HG03025 (cell line): ENCODE measurements at regions not wholly inside any gene's neighbourhood (a gene's known extent, or its start where the extent isn't known, plus 50 kb on each side); places are given as distances from the start of the nearest gene placed in this dataset.

ENCODE experiments used
- ATAC-seq: cut with Tn5 transposase; IDR thresholded peaks from one replicate; pipeline ENCODE4 v1.9.1; 2021; ENCODE audit warnings: mild to moderate bottlenecking, moderate library complexity; ENCODE audit not compliant: unreplicated experiment, low FRiP score

DNA sequence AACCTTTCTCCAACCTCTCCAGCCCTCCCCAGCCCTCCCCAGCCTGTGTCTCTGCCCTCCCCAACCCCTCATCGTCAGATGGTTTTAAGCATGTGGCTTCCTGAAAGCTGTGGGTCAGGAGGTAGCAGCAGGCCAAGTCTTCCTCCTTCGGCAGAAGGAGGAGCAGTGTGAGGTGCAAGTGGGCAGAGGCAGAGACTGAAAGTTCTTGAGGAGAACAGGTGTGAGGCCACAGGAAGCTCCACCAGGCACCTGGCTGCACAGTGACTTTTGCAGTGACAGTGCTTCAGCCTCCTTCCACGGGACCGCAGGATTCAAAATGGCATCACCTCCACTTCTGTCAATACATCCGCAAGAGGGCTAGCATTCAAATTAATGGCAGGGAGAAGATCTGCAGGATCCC is 203.9 kb upstream of the LEF1 start:
- ATAC-seq, result no peak

DNA sequence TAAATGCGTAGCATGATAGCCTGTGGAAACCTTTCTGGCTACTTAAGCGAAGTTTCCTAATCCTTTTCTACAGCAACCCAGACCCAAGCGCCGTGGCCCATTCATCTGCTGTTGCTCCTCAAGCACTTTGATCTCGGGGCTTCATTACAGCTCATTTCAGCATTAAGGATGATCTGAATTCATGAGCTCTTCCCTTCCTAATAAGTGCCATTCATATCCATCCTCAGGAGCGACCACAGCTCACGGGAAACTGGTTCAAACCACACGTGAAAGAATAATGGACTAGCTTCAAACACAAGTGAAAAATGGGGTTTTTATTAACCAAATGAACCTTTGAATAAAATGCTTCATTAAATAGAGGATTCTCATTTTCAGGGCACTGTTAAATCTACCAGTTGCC is 202.6 kb upstream of the LEF1 start:
- ATAC-seq, result no peak

DNA sequence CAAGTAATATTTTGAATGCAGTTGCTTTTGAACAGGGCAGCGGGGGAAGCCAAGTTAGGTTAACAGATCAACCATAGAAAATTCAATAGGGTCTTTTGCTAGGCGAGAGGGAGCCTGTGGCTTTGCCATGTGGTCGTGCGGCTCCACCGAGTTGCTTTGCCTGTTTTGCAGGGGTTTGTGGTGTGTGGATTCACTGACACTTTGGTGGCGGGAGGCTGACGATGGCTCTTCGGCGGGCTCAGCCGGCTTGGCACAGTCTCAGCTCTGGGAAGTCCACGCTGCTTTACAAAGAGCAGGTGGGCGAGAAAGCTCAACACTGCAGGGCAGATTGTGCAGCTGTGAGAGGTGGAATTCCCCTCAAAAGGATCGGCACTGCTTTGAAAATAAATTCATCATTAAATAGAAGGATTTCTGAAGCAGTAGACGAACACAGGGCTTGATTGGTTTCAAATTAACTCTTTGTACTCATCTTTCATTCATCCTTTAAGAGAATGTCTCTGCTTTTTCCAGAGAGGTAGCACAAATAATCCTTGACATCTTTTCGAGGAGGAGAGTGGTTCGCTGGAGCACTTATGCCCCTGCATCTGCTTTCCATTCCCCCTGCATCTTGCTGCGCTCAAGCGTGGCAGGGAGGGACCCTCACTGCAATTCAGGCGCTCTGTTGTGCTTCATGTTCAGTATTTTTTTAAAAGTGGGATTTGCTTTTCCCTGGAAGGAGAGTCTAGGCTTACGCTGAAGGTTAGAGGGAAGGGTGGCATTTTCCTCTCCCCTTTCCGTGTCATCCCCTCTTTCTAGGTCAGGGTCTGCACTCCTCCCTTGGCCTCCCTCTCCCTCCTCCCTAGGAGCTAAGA is 201.8 kb upstream of the LEF1 start:
- no peak for ATAC-seq

DNA sequence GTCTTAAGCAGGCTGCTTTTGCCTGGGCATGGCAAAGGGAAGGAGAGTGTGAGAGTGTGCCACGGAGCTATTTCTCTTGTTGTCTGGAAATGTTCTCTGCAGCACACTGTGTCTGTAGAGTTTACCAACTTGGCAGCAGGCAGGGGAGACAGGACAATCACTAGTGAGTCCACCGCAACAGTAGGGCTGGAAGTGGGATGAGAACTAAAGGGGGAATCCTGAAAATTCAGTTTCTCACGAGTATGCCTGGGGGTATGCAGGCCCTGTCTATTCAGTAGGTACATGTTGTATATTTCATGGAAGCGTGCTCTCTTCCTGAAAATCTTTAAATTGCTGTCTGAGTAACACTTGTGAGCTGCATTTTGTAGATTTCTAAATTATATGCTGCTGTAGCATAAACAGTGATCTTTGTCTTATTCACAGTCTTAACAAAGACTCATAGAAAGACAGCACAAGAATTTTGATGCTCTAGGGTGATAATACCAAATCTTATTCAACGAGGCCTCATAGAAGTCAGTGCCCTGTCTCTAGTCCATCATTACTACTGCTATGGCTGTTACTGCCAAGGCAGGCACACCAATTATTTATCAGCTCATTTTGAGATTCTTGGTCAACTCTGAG is 200.4 kb upstream of the LEF1 start:
- ATAC-seq, result no peak

DNA sequence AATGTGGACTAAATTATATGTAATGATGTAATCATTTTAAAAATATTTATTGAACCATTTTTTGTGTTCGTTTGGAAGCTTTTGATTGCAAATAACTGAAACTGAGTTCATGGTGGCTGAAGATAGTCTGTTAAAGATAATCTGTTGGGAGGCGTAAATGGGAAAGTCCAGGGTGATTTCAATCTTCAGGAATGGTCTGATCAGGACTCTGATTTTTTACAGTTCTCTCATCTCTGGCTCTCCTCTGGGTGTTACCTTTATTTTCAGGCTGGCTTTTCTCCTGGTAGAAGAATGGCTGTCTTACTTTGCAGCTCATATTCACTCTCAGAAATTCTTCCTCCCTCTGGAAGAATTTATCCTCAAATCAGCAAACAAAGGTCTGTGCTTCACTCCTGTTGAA is 199.0 kb upstream of the LEF1 start:
- ATAC-seq, result no peak

DNA sequence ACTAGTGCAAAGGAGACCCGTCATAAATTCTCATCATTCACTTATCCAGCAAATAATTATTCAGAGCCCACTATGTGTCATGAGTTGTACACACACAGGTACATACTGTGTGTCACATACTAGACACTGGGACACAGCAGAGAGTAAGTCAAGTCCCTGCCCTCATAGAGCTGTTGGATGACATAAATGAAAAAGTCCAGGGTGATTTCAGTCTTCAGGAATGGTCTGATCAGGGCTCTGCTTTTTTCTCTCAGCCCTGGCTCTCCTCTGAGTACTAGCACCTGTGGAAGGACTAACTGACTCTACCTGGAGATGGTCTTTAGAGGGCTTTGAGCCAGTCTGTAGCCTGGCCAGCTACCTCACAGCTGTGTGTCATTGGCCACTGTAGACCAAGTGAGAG is 198.0 kb upstream of the LEF1 start:
- ATAC-seq, result no peak

DNA sequence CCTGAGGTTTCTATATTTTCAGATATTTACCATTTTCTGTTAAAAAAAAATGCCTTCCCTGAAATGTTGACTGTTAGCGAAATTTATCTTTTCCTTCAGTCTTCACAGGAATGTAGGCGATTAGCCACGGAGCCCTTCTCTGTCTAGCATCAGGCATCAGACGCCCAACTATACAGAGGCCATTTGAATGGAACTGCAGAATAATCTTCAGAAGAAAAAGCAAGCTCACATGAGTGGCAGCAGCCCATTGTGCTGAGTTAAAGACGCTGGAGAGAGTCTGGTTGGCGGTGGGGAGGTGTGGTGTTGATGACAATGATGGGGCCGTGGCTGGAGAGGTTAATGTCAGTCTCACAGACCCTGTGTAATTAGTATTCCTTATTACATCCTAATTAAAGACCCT is 196.8 kb upstream of the LEF1 start:
- no peak for ATAC-seq

DNA sequence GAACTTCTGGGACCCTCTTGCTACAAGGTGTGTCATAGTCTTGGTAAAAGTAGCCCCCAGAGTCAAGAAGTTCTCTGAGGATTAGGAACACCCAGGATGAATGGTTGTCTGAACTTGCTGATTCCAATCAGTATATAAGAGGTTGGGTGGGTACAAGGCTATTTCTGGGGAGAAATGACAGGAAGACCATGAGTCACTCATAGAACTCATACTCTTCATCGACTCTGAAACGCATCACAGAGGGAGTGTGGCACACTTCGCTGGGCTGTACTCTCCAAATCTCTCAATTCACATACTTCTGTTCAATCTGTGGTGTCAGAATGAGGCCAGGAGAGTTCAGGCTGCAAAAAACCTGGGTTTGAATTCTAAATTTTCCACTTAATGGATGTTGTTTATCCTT is 193.2 kb upstream of the LEF1 start:
- ATAC-seq, result no peak

DNA sequence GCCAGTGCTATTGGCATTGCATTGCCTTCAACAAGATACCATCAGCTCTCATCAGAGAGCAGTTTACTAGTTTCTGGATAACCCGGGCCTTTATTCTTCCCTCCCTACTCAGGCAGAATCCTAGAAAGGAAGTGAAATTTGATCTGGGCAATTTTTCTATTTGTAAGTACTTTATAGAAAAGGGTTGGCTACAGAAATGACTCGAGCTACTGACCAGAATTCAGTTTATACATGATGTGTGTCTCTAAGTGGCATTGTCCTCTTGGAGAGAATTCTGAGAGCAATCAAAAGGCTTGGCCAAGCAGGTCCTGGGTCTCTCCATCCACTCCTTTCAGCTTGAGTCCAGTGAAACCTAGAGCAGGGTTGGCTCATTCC is 192.7 kb upstream of the LEF1 start:
- no peak for ATAC-seq

DNA sequence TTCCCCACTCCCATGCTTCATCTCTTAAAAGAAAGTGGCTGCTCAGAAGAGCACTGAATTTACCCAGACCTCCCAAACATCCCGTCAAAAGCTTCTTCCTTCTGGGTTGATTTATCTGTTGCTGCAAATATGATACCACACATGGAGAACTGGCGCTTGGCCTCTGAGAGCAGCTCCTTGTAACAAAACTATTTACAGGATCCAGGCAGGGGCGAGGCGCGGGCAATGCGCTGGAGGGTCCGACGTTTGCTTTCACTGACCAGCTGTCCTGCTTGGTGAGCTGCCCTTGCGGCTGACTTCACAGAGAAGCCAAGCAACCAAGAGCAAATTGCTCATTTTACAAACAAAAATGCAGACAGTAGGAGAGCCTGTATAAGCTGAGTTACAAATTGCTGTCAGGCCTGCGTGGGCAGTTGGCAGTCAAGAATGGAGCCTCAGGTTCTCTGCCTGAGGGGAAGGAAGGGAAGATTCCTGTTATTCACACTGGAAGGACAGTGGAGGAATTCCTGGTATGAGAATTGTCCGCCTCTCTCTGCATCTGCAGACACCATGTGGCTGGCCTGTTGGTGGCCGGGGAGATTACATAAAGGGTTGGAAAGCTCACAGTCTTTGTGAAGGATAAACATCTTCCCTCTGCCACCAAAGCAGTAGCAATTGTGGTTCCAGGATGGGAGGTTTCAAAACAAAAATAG is 192.2 kb upstream of the LEF1 start:
- ATAC-seq, result no peak

DNA sequence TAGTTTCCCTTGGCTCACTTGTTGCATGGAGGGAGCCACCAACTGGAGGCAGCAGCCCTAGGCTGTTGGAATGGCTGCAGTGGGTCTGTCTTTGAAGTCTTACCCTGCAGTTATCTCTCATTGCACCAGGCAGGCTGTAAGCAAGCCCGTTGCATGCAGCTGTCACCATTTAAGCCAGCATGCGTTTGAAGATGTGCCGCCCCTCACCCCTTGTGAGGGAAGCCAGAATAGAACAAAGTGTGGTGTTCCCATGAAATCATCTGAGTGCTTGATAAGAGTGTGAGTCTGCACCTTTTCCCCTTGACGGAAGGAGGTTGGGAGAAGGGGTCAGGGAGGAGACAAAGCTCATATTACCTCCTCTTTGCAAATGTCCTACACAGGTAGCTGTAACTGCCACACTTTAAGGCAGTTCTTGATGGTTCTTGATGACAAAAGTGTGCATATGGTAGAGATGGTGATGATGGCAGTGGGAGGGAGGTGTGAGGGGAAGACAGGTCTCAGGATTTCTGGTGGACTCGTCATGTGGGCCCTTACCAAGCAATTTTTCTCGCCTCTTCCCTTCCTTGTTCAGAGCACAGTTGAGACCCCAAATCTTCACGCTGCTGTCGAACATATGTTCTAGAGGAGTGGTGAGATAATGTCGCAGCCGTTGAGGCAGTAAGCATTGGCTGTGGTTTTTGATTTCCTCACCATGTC is 191.4 kb upstream of the LEF1 start:
- ATAC-seq, result no peak

DNA sequence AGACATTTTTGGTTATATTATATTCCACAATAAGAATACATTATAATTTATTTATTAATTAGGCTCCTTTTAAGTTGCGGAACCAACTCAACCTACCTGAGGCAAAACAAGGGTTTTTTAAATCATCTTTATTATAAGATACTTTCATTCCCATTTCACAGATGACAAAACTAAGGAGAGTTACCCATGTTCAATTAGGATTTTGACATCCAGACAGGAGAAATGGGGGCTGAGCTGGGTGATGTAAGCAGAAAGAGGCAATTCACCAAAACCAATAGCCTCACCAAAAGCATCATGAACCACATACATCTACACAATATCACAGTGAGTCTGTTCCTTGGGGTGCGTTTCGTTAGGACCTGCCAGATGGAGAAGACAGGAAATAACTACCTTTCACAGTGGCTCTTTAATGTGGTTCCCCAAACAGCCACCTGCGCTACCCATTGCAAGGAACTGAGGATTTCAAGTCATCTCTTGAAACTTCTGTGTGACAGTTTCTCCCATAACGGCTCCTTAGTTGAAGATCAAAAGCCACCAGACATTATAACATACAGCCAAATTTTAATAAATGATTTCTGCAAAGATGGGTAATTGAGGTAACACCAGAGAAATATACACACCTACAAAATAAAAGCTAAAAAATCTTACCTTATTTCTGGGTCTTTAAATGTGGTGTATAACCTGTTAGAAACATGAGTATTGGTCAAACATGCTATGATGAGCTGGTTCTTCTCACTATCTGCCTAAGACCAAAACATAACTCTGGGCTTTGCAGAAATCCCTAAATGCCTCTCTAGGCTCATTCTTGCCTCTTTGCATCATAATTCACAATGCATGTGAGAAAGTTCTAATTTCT is 190.6 kb upstream of the LEF1 start:
- no peak for ATAC-seq

DNA sequence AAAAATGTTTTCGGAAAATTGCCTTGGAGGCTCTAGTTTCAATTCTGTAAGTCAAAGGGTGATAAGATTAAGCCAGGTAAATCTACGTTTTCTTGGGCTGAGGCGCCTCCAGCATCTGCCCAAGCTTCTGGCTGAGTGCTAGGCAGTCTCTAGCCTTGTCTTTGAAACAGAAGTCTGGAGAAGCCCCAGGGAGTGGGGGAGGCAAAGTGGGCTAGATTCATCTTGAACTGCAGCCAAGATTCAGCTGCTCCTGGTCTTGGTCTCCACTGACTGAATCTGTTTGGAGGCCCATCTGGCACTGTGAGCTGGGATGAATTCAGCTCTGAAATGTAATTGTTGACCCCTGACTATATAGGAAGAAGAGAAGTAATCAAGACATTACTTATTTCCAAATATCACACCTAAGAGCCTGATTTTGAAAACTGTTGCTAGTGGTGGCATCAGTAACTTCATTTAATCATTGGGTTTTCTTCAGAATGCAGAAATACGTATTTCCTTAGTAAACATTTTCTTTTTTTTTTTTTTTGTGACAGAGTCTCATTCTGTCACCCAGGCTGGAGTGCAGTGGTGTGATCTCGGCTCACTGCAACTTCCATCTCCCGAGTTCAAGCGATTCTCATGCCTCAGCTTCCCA is 187.3 kb upstream of the LEF1 start:
- no peak for ATAC-seq

DNA sequence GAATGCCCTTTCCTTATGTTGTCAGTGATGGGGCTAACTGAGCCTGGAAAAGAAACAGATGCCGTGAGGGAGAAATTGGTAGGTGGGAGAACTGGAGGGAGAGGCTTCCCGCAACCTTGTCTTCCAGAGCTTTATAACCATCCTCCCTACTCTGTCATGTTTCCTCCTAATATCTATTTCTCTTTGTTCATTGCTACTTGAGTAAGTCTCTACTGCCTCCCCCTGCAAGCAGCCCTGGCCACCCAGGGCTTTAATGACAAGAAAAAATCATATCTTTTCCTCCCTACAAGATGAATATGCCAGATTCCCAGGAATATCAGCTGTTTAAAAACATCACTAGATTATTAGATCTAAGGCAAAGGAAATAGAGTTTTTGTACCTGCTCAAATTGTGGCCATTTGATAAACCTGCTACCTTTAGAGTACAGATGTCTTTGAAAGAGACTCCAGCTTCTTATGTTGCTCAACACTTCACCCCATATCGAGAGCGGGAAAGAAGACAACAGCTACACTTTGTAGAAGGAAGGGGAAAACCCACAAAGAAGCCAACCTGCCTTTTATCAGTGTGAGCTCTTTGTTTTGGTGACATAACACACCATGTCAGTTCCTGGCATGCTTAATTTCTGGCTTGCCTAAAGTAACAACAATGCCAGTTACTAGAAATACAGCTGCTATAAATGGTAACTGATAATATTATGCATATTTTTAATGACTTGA is 186.6 kb upstream of the LEF1 start:
- ATAC-seq, result no peak

DNA sequence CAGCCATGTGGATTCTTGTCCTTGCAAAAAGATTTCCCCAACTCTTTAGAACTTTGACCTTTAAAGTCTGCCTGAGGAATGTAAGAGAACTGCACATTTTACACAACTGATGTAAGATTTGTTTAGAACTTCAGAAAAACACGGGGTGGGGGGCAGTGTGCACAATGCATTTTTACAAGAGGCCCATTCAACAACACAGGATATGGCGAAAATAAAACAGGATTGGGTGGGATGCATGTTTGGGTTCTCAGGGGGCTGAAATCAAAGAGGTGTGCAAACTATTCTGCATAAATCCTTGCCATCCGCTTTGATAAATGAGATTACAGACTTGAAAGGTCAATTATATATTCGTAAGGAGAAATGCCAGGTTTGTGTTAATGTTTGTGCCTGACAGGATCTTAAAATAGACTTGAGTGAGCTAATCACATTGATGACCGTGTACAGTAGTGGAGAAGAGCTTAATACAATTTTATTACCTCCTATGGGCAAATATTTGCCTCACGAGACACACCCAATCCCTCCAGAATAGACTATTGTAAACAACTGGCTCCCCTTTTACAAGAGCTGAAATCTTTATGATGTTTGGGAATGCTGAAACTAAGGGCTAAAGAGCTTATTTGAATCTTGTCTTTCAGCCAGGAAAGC is 184.1 kb upstream of the LEF1 start:
- ATAC-seq, result no peak

DNA sequence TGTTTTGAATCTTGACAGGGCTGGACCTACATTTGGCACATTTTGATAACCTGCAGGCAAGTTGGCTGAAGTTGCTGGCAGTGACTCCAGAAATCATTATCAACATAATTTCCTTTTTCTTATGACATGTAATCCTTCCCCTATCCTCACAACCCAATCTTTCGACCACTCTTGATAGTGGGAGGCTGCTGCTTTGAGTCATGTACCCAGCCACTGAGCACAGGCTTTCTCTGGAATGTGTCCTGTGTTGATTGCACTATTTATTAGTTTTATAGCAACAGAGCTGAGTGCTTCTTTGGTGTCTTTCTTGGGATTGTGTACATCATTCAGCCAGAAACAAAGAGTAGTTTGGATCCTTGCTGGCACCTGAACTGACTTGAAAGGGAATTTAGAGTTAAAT is 183.1 kb upstream of the LEF1 start:
- ATAC-seq, result no peak

DNA sequence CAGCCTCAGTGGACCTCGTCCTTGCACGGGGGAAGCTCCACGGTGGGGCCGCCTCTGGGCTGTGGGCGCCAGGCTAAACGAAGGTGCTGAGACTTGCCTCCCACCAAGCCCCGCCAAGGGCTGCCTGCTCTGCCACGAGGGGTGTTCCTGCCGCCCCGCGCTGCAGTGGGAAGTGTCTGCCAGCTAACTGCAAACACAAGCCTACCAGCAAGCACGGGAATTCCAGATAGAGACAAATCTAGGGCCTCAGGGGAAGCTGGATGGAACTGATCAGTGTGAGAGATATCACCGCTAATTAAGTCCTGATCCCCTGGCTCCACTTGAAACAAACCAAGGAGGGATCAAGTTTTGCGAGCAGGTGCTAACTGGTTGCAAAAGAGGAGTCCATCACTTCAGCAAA is 181.6 kb upstream of the LEF1 start:
- ATAC-seq, result no peak

DNA sequence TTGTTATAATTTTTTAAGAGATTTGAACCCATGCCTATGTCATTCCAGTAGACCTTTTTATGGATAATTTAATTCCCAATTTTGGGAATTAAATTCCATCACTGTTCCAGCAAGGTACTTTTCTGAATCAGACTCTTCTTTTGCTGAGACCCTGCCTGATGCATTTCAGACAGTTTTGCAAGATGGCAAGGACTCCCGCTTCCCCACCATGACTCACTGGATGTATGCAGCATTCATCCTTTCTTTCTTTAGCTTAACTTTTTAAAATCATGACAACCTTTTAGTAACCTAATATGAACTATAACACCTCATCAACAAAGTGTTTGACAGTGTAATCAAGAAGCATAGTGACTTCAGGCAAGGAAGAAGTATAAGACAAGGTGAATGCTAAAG is 178.1 kb upstream of the LEF1 start:
- ATAC-seq, result no peak
